Kidney (tissue), 13 donors: ENCODE measurements at regions not wholly inside any gene's neighbourhood (a gene's known extent, or its start where the extent isn't known, plus 50 kb on each side); places are given as distances from the start of the nearest gene placed in this dataset.

Source experiments
- DNase-seq, 5 donors: peaks; one replicate each; pipeline ENCODE4 v3.0.0-alpha.2; 2013 to 2020
- FAIRE-seq: peaks from 2 replicates; lab custom pipeline; 2012; peaks lifted over from hg19 to GRCh38; lab: Jason Lieb, UNC
- H3K27ac ChIP-seq, 2 donors: one replicate each; pipeline ENCODE4 v1.7.0; 2013; ENCODE audit warnings: low read depth in 2 of 2, low read length in 2 of 2, inconsistent platforms in 1 of 2
- H3K27me3 ChIP-seq: one replicate; pipeline ENCODE4 v1.7.1; 2013; ENCODE audit warnings: low read length, inconsistent platforms; ENCODE audit not compliant: control insufficient read depth, insufficient read depth
- H3K36me3 ChIP-seq, 3 donors: one replicate each; pipeline versions ENCODE4 v1.7.0 to v1.7.1; 2013; ENCODE audit warnings: low read length in 3 of 3, control low read depth in 1 of 3, inconsistent platforms in 1 of 3; ENCODE audit not compliant: insufficient read depth in 3 of 3, control insufficient read depth in 2 of 3
- H3K4me1 ChIP-seq, 3 donors: one replicate each; pipeline versions ENCODE4 v1.7.0 to v1.7.1; 2013; ENCODE audit warnings: low read length in 3 of 3, inconsistent platforms in 1 of 3, low read depth in 1 of 3; ENCODE audit not compliant: control insufficient read depth in 2 of 3, insufficient read depth in 2 of 3
- H3K4me3 ChIP-seq, 3 donors: one replicate each; pipeline versions ENCODE4 v1.7.0 to v1.8.1; 2013; ENCODE audit warnings: low read length in 3 of 3, control low read depth in 1 of 3, inconsistent platforms in 1 of 3
- H3K9ac ChIP-seq, 3 donors: one replicate each; pipeline versions ENCODE4 v1.7.0 to v1.7.1; 2013; ENCODE audit warnings: low read length in 3 of 3, control low read depth in 1 of 3, inconsistent platforms in 1 of 3
- H3K9me3 ChIP-seq, 3 donors: one replicate each; pipeline versions ENCODE4 v1.7.0 to v1.7.1; 2013; ENCODE audit warnings: low read length in 3 of 3, control low read depth in 1 of 3, inconsistent platforms in 1 of 3; ENCODE audit not compliant: control insufficient read depth in 2 of 3, insufficient read depth in 1 of 3
- CTCF ChIP-seq: IDR thresholded peaks from 3 replicates; pipeline ENCODE4 v1.5.1; 2012; ENCODE audit warnings: mild to moderate bottlenecking, moderate library complexity, borderline replicate concordance; ENCODE audit not compliant: insufficient read depth; ENCODE audit errors: extremely low read depth
- intact Hi-C: fragments of 100-400 bp; cut with DNase I; formaldehyde crosslinking; loops from one replicate; pipeline ENCODE4 v1.11.1; 2022
- donor health status: control.
- donor health status: control.
- donor health status: control.
- donor health status: control.
- donor health status: control.
- donor health status: DM: yes; HTN: yes; CAD: no.
- donor health status: Normal renal cell carcinoma (clear cell type).

GRCh38 chr3:162175145-162175544, 678.5 kb downstream of the OTOL1 start:
- DNase-seq = no peak
- intact Hi-C loops = no loop called here
- no peak for FAIRE-seq
- Histone ChIP-seq H3K27ac (no peak overlapping the region), H3K36me3 (no peaks in the 10 kb centered on the region), H3K4me1 (no peaks in the 10 kb centered on the region), H3K27me3 (no peaks in the 10 kb centered on the region), H3K9ac (no peak overlapping the region), H3K4me3 (no peak overlapping the region), H3K9me3 (no peaks in the 10 kb centered on the region)
- no peak for TF ChIP-seq CTCF

GRCh38 chr3:162175878-162176277, 679.3 kb downstream of the OTOL1 start:
- Histone ChIP-seq H3K9me3 (no peaks in the 10 kb centered on the region), H3K36me3 (no peaks in the 10 kb centered on the region), H3K4me1 (no peaks in the 10 kb centered on the region), H3K27ac (no peak overlapping the region), H3K27me3 (no peaks in the 10 kb centered on the region), H3K4me3 (no peak overlapping the region), H3K9ac (no peak overlapping the region)
- FAIRE-seq (no peak), DNase-seq (peak in 2 of 5 donors; percentile 14 to 19)
- TF ChIP-seq CTCF = no peak
- intact Hi-C loops = no loop called here

GRCh38 chr3:162183440-162183839, 686.8 kb downstream of the OTOL1 start:
- Histone ChIP-seq H3K36me3 (no peaks in the 10 kb centered on the region), H3K27me3 (no peaks in the 10 kb centered on the region), H3K9ac (no peak overlapping the region), H3K27ac (no peak overlapping the region), H3K9me3 (no peaks in the 10 kb centered on the region), H3K4me1 (no peaks in the 10 kb centered on the region), H3K4me3 (no peak overlapping the region)
- no peak for TF ChIP-seq CTCF
- no peak for FAIRE-seq
- intact Hi-C loops = no loop called here
- no peak for DNase-seq

- Histone ChIP-seq H3K9ac (no peak overlapping the region), H3K4me1 (no peaks in the 10 kb centered on the region), H3K27me3 (no peaks in the 10 kb centered on the region), H3K9me3 (no peaks in the 10 kb centered on the region), H3K4me3 (no peak overlapping the region), H3K36me3 (no peaks in the 10 kb centered on the region), H3K27ac (no peak overlapping the region)
- intact Hi-C loops = no loop called here
- no peak for DNase-seq
- no peak for FAIRE-seq
- no peak for TF ChIP-seq CTCF
These were observed 695.9 kb downstream of the OTOL1 start for GRCh38 chr3:162192340-162193029.
